ENCODE measurements at regions not wholly inside any gene's neighbourhood (a gene's known extent, or its start where the extent isn't known, plus 50 kb on each side); places are given as distances from the start of the nearest gene placed in this dataset.

GRCh38 chr5:4847766-4848165 lies 292.4 kb upstream of the ADAMTS16 start (continued):
- no peak for TF ChIP-seq REST (IDR thresholded peaks at IDR 0.05)
- TF ChIP-seq ZFP36 (IDR thresholded peaks at IDR 0.05; ENCODE audit: borderline replicate concordance, partially characterized antibody): no peak
- no peak for TF ChIP-seq CHD2 (IDR thresholded peaks at IDR 0.05; ENCODE audit: low read length, partially characterized antibody)

- WGBS (ENCODE audit: missing lambda C conversion rate): 3% methylated on average over 5 of the region's 5 CpGs
- FAIRE-seq: no peak
- no peaks in the 10 kb centered on the region for H3K9me3 ChIP-seq
- ChIA-PET CTCF (no interaction called here), POLR2A (no interaction called here)
- H3K4me2 ChIP-seq: no peak overlapping the region
- no peaks in the 10 kb centered on the region for H3K4me1 ChIP-seq
- no peak for DNase-seq (ENCODE audit: low read depth in 1 of 2, low spot score in 1 of 2)
- no peak overlapping the region for H3K4me3 ChIP-seq
- TF ChIP-seq RNF2 (IDR thresholded peaks at IDR 0.05; ENCODE audit: borderline replicate concordance, low read depth) (no peak), HDAC2 (IDR thresholded peaks at IDR 0.05) (no peak), BHLHE40 (IDR thresholded peaks at IDR 0.05; ENCODE audit: low read depth, low read length) (no peak), POLR2AphosphoS2 (conservative IDR thresholded peaks at IDR 0.05; ENCODE audit: low read length) (no peak)
- TF ChIP-seq, protein P1, sequence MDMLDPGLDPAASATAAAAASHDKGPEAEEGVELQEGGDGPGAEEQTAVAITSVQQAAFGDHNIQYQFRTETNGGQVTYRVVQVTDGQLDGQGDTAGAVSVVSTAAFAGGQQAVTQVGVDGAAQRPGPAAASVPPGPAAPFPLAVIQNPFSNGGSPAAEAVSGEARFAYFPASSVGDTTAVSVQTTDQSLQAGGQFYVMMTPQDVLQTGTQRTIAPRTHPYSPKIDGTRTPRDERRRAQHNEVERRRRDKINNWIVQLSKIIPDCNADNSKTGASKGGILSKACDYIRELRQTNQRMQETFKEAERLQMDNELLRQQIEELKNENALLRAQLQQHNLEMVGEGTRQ (IDR thresholded peaks at IDR 0.05): no peak
- no peak for ATAC-seq
- H3K27ac ChIP-seq: no peak overlapping the region
Measured at GRCh38 chr5:4855036-4855435, 285.1 kb upstream of the ADAMTS16 start.

- no peak for ATAC-seq
- Histone ChIP-seq H3K4me1 (no peaks in the 10 kb centered on the region), H3K9me3 (no peaks in the 10 kb centered on the region), H3K27ac (no peak overlapping the region), H3K4me3 (no peak overlapping the region), H3K4me2 (no peak overlapping the region)
- ChIA-PET POLR2A (no interaction called here), CTCF (no interaction called here)
- WGBS (ENCODE audit: missing lambda C conversion rate): 7% methylated on average over 2 of the region's 2 CpGs
- DNase-seq (ENCODE audit: low read depth in 1 of 2, low spot score in 1 of 2): no peak
- TF ChIP-seq ZSCAN20 (CRISPR knock-in tag; IDR thresholded peaks at IDR 0.05) (no peak), ZC3H11A (IDR thresholded peaks at IDR 0.05) (no peak), RCOR1 (IDR thresholded peaks at IDR 0.05; ENCODE audit: low read depth, low read length) (no peak), HOXA7 (CRISPR knock-in tag; IDR thresholded peaks at IDR 0.05) (no peak), POLR2AphosphoS2 (conservative IDR thresholded peaks at IDR 0.05; ENCODE audit: low read length) (no peak), MYC (IDR thresholded peaks at IDR 0.05; ENCODE audit: borderline replicate concordance, low read length) (no peak), PBX3 (IDR thresholded peaks at IDR 0.05) (no peak), CTCF (IDR thresholded peaks at IDR 0.05) (no peak), CEBPB (IDR thresholded peaks at IDR 0.05) (no peak), SMC3 (IDR thresholded peaks at IDR 0.05) (no peak), ZFP36 (IDR thresholded peaks at IDR 0.05; ENCODE audit: borderline replicate concordance, partially characterized antibody) (no peak), HEYL (CRISPR knock-in tag; IDR thresholded peaks at IDR 0.05) (no peak), RARB (CRISPR knock-in tag; IDR thresholded peaks at IDR 0.05) (no peak), E2F6 (IDR thresholded peaks at IDR 0.05; ENCODE audit: borderline replicate concordance, low read depth) (no peak), CHD4 (IDR thresholded peaks at IDR 0.05; ENCODE audit: borderline replicate concordance) (no peak), TP53 (CRISPR knock-in tag; IDR thresholded peaks at IDR 0.05) (no peak), EP300 (IDR thresholded peaks at IDR 0.05) (no peak), SREBF2 (IDR thresholded peaks at IDR 0.05) (no peak), NFE2L2 (conservative IDR thresholded peaks at IDR 0.05; ENCODE audit: low read length) (no peak), EHMT2 (IDR thresholded peaks at IDR 0.05; ENCODE audit: low read depth) (no peak)
- no peak for FAIRE-seq
Measured at GRCh38 chr5:4855880-4856279, 284.2 kb upstream of the ADAMTS16 start.
